ENCODE measurements at regions not wholly inside any gene's neighbourhood (a gene's known extent, or its start where the extent isn't known, plus 50 kb on each side); places are given as distances from the start of the nearest gene placed in this dataset.

DNA sequence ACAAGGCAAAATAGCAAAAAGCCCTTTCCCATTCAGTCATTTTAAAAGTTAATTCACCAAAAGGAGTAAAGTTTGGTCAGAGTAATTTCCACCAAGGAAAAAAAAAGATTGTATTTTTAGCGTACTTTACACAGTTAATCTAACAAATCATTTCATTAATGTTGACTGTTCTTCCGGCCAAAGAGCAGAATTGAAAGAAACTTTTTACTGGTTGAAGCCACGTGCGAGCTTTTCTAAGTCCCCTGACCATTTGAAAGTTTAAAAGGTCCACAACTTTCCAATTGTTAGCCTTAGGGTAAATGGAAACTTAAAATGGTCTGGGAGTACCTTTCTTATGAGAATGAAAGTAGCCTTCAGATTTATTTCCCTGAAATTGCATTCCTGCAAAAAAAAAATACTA is 296.7 kb downstream of the ARL4A start:
- ATAC-seq = no peak
- TF ChIP-seq CREM (IDR thresholded peaks at IDR 0.05; ENCODE audit: low read depth) (no peak), CHD2 (IDR thresholded peaks at IDR 0.05; ENCODE audit: borderline replicate concordance, low read depth, low read length) (no peak), RB1 (IDR thresholded peaks at IDR 0.05; ENCODE audit: borderline replicate concordance) (no peak), STAT3 (IDR thresholded peaks at IDR 0.05; ENCODE audit: low read depth, low read length) (no peak), RBBP5 (conservative IDR thresholded peaks at IDR 0.05) (no peak), CREB1 (IDR thresholded peaks at IDR 0.05; ENCODE audit: low read depth) (no peak), ZNF274 (IDR thresholded peaks at IDR 0.05; ENCODE audit: insufficient read depth, insufficient read length) (no peak), NFYB (IDR thresholded peaks at IDR 0.05; ENCODE audit: insufficient read depth, low read depth, low read length) (no peak), YBX1 (IDR thresholded peaks at IDR 0.05) (no peak), MYB (IDR thresholded peaks at IDR 0.05; ENCODE audit: borderline replicate concordance, low read depth, low read length) (no peak), NR2C1 (IDR thresholded peaks at IDR 0.05) (no peak), LARP7 (IDR thresholded peaks at IDR 0.05) (no peak)
- TF ChIP-seq, protein P1, sequence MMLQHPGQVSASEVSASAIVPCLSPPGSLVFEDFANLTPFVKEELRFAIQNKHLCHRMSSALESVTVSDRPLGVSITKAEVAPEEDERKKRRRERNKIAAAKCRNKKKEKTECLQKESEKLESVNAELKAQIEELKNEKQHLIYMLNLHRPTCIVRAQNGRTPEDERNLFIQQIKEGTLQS (IDR thresholded peaks at IDR 0.05; ENCODE audit: borderline replicate concordance, extremely low read depth, low read depth, low read length) = no peak
- TF ChIP-seq, protein P2, sequence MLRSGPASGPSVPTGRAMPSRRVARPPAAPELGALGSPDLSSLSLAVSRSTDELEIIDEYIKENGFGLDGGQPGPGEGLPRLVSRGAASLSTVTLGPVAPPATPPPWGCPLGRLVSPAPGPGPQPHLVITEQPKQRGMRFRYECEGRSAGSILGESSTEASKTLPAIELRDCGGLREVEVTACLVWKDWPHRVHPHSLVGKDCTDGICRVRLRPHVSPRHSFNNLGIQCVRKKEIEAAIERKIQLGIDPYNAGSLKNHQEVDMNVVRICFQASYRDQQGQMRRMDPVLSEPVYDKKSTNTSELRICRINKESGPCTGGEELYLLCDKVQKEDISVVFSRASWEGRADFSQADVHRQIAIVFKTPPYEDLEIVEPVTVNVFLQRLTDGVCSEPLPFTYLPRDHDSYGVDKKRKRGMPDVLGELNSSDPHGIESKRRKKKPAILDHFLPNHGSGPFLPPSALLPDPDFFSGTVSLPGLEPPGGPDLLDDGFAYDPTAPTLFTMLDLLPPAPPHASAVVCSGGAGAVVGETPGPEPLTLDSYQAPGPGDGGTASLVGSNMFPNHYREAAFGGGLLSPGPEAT (IDR thresholded peaks at IDR 0.05; ENCODE audit: low read depth) = no peak
- TF ChIP-seq, protein P3, sequence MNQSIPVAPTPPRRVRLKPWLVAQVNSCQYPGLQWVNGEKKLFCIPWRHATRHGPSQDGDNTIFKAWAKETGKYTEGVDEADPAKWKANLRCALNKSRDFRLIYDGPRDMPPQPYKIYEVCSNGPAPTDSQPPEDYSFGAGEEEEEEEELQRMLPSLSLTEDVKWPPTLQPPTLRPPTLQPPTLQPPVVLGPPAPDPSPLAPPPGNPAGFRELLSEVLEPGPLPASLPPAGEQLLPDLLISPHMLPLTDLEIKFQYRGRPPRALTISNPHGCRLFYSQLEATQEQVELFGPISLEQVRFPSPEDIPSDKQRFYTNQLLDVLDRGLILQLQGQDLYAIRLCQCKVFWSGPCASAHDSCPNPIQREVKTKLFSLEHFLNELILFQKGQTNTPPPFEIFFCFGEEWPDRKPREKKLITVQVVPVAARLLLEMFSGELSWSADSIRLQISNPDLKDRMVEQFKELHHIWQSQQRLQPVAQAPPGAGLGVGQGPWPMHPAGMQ (IDR thresholded peaks at IDR 0.05; ENCODE audit: borderline replicate concordance) = no peak
- TF ChIP-seq, protein P4, sequence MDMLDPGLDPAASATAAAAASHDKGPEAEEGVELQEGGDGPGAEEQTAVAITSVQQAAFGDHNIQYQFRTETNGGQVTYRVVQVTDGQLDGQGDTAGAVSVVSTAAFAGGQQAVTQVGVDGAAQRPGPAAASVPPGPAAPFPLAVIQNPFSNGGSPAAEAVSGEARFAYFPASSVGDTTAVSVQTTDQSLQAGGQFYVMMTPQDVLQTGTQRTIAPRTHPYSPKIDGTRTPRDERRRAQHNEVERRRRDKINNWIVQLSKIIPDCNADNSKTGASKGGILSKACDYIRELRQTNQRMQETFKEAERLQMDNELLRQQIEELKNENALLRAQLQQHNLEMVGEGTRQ (IDR thresholded peaks at IDR 0.05; ENCODE audit: borderline replicate concordance, low read depth, low read length) = no peak
- TF ChIP-seq, protein P5, sequence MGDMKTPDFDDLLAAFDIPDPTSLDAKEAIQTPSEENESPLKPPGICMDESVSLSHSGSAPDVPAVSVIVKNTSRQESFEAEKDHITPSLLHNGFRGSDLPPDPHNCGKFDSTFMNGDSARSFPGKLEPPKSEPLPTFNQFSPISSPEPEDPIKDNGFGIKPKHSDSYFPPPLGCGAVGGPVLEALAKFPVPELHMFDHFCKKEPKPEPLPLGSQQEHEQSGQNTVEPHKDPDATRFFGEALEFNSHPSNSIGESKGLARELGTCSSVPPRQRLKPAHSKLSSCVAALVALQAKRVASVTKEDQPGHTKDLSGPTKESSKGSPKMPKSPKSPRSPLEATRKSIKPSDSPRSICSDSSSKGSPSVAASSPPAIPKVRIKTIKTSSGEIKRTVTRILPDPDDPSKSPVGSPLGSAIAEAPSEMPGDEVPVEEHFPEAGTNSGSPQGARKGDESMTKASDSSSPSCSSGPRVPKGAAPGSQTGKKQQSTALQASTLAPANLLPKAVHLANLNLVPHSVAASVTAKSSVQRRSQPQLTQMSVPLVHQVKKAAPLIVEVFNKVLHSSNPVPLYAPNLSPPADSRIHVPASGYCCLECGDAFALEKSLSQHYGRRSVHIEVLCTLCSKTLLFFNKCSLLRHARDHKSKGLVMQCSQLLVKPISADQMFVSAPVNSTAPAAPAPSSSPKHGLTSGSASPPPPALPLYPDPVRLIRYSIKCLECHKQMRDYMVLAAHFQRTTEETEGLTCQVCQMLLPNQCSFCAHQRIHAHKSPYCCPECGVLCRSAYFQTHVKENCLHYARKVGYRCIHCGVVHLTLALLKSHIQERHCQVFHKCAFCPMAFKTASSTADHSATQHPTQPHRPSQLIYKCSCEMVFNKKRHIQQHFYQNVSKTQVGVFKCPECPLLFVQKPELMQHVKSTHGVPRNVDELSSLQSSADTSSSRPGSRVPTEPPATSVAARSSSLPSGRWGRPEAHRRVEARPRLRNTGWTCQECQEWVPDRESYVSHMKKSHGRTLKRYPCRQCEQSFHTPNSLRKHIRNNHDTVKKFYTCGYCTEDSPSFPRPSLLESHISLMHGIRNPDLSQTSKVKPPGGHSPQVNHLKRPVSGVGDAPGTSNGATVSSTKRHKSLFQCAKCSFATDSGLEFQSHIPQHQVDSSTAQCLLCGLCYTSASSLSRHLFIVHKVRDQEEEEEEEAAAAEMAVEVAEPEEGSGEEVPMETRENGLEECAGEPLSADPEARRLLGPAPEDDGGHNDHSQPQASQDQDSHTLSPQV (IDR thresholded peaks at IDR 0.05) = no peak

More for the DNA sequence above, 296.7 kb downstream of the ARL4A start:
- Histone ChIP-seq H3K9me3 (replicated peaks; ENCODE audit: control insufficient read depth, insufficient read depth, low read length) (no peaks in the 10 kb centered on the region), H3K27ac (ENCODE audit: control insufficient read depth, insufficient read depth) (no peak overlapping the region), H3K4me2 (ENCODE audit: control insufficient read depth, insufficient read depth) (no peak overlapping the region), H2AFZ (ENCODE audit: control insufficient read depth, low read depth, low read length) (no peak overlapping the region), H3K27me3 (replicated peaks in 1 of 2; ENCODE audit: control insufficient read depth in 2 of 2, insufficient read depth in 2 of 2, low read length in 1 of 2) (no peaks in the 10 kb centered on the region), H3K36me3 (ENCODE audit: control insufficient read depth in 2 of 2, insufficient read depth in 2 of 2, low read length in 1 of 2) (no peaks in the 10 kb centered on the region), H3K4me1 (ENCODE audit: control insufficient read depth, insufficient read depth, low read length) (no peaks in the 10 kb centered on the region), H3K9ac (ENCODE audit: control insufficient read depth, insufficient read depth, low read length) (no peak overlapping the region), H3K79me2 (ENCODE audit: control insufficient read depth, insufficient read depth, low read length) (no peaks in the 10 kb centered on the region), H3K4me3 (no peak overlapping the region), H4K20me1 (ENCODE audit: control insufficient read depth, insufficient read depth) (no peaks in the 10 kb centered on the region)
- CTCF ChIA-PET = no interaction called here
- DNase-seq (ENCODE audit: low read depth, low spot score) (no peak), FAIRE-seq (no peak)
- in situ Hi-C loops (cut with MboI) (no loop called here), intact Hi-C loops (cut with micrococcal nuclease; ENCODE audit: unreplicated experiment) (no loop called here)
- RAD21 ChIA-PET (ENCODE audit: unreplicated experiment) = no interaction called here
- WGBS (ENCODE audit: insufficient coverage, insufficient replicate concordance, low lambda C conversion rate, missing lambda C conversion rate) = 17% methylated on average over 4 of the region's 4 CpGs
- SMC1A ChIA-PET (ENCODE audit: uncharacterized antibody, unreplicated experiment) = no interaction called here
- POLR2A ChIA-PET = no interaction called here
- BruUV-seq (replicated peaks) = no TSS peak

Measured in GM12878 (cell line).